GM21576 (cell line): ENCODE measurements at regions not wholly inside any gene's neighbourhood (a gene's known extent, or its start where the extent isn't known, plus 50 kb on each side); places are given as distances from the start of the nearest gene placed in this dataset.
"Not testable (repeated sequence)": the region's sequence is repeated elsewhere in the genome, so short reads cannot be mapped to it uniquely, and the experiment has no call there.

Experiments used
- ATAC-seq: cut with Tn5 transposase; IDR thresholded peaks from one replicate; pipeline ENCODE4 v1.9.1; 2021; ENCODE audit warnings: mild to moderate bottlenecking, moderate library complexity; ENCODE audit not compliant: unreplicated experiment

DNA sequence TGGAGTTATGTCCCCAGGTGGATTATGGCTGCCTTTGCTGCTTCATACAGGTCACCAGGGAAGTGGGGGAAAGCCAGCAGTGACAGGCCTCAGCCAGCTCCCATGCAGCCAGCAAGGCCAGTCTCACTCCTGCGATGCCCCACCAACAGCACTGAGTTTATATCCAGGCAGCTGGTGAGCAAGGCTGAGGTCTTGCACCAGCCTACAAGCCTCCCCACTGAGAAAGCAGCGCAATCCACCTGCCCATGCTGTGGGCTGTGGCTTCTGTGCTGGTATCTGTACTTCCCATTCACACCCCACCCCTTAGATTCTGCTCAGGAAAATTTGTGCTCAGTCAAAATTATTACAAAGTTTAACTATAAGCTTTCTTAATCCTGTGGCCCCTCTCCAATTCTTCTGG, 153.5 kb downstream of the HHIP start:
- ATAC-seq, result no peak

DNA sequence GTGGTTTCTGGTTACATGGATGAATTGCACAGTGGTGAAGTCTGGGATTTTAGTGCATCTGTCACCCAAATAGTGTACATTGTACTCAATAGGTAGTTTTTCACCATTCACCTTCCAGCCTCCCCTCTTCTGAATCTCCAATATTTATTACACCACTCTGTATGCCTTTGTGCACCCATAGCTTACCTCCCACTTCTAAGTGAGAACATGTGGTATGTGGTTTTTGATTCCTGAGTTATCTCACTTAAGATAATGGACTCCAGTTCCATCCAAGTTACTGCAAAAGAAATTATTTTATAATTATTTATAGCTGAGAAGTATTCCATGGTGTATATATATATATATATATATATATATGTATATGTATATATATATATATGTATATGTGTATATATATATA, 155.8 kb downstream of the HHIP start:
- no peak for ATAC-seq

DNA sequence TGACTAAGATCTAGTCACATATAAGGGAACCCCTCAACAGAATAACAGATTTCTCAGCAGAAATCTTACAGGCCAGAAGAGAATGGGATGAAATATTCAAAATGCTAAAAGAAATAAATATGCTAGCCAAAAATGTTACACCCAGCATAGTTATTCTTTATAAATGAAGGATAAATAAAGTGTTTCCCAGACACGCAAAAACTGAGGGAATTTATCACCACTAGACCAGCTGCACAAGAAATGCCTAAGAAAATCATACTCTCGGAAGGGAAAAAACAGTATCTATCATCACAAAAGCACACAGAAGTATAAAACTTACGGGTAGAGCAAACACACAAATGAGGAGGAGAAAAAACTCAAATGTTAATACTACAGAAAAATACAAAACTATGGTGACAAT, 162.1 kb downstream of the HHIP start:
- no peak for ATAC-seq

DNA sequence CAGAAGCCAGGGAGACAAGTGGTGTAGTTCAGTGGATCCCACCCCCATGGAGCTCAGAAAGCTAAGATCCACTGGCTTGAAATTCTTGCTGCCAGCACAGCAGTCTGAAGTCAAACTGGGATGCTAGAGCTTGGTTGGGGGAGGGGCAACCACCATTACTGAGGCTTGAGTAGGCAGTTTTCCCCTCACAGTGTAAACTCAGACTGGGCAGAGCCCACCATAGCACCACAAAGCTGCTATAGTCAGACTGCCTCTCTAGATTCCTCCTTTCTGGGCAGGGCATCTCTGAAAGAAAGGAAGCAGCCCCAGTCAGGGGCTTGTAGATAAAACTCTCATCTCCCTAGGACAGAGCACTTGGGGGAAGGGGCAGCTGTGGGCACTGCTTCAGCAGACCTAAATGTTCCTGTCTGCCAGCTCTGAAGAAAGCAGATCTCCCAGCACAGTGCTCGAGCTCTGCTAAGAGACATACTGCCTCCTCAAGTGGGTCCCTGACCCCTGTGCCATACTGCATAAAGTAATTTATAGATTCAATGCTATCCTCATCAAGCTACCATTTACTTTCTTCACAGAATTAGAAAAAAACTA, 163.2 kb downstream of the HHIP start:
- ATAC-seq, result no peak

DNA sequence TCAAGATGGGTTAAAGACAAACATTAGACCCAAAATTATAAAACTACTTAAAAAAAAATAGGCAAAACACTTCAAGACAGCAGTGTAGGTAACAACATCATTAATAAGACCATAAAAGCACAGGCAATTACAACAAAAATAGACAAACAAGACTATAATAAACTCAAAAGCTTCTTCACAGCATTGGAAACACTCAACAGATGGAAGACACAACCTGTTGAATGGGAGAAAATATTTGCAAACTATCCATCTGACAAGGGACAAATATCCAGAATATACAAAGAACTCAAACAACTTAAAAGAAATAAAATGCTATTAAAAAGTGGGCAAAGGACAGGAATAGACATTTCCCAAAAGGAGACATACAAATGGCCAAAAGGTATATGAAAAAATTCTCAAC, 170.7 kb downstream of the HHIP start:
- ATAC-seq, result no peak

DNA sequence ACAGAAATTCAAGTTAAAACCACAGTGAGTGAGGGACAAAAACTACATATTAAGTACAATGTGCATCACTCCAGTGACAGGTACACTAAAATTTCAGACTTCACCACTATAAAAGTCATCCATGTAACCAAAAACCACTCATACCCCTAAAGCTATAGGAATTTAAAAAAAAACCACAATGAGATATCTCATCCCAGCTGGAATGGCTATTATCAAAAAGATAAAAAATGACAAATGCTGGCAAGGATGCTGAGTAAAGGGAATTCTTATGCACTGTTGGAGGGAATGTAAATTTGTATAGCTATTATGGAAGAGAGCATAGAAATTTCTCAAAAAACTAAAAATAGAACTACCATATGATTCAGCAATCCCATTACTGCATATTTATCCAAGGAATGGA, 171.1 kb downstream of the HHIP start:
- no peak for ATAC-seq

DNA sequence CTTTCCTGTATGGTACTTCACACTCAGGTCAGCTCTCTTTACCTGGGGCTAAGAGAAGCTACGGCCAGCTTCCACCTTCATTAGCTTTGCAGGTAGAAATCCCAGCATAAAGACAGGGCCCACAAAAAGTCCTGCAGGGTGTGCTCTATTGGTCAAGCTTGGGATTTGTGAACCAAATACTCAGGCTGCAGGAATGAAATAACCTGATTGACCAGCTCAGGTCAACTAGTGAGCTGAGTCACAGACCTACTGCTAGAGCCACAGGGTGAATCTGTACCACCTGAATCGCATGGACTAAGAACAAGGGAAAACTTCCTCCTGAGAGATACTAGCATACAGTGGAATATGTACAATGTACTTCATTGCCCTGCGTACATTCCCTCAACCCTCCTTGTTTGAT, 172.2 kb downstream of the HHIP start:
- no peak for ATAC-seq

DNA sequence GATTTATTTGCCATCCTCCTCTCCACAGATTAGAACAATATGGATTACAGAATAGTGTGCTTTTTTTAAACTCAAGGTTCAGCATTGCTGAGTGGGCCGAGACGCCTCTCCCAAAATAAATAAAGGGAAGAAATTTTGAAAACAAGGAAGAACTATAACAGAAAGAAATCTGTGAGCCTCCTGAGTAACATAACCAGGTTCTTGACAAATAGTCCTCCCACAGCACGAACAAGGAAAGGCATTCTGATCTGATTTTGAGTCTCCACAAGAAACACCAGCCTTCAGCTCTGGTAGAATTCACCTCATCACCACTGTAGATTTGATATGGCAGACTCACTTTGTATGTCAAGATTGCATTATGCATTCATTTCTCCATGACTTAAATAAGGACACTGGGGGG, 173.6 kb downstream of the HHIP start:
- ATAC-seq, result no peak

DNA sequence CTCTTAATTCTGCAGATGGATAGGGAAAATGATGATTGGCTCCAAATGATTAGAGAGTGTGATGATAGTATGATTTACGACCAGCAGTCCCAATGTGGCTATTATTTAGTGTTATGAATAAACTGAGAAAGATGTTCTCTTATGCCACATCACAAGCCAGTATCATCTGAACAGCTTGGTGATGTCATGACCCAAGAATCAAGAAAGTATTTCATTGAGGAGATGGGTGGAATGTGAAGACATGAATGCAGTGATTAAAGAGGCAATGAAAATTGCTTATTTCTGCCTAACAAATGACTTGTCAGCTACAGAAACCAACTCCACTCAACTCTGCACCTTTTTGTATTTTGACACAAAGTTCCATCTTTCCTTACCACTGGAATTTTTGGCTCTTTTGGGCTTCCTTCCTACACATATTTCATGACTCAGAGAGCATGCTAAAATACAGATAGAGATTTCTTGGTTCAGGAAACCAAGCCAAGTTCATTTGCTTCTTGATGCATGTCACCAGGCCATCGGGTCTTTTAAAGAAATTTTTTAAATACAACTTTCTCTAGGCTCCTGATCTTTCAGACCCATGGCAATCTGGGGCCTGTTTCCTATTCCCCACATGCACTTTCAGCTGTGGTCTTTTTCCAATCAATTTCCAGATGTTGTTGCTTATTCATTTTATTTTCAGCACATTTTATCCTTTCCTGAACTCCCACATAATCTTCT, 174.2 kb downstream of the HHIP start:
- no peak for ATAC-seq

DNA sequence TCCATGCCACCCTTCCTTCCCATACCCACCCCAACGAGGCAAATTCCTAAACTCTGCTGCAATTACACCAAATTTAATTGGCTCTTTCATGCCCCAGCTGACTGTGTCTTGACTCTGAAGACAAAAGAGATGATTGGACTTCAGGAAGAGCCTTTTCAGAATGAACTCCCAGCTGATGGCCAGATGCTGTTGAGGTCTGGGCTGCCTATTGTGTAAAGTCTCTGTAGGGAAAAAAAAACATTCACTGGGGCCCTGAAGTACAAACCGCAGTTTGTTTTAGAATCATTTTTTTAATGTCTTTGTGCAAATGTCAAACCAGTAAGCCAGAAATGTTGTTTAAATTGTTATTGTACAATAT, 174.8 kb downstream of the HHIP start:
- ATAC-seq, result no peak

DNA sequence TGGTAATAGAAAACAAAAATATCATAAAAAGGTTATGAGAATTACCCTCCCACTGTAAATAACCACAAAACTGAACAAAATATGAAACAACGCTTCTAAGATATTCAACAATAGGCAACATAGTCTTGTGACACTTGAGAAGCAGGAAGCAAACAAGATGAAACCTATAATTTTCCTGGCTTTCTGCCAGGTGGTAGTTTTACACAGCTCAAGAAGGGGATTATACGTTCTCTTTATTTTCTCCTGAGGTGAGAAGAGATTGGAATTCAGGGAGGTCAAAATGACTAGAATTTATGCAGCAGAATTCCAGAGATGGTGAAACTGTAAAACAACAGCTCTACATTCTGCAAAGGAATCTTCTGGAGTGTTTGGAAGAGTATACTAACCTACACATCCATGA, 186.0 kb downstream of the HHIP start:
- no peak for ATAC-seq

DNA sequence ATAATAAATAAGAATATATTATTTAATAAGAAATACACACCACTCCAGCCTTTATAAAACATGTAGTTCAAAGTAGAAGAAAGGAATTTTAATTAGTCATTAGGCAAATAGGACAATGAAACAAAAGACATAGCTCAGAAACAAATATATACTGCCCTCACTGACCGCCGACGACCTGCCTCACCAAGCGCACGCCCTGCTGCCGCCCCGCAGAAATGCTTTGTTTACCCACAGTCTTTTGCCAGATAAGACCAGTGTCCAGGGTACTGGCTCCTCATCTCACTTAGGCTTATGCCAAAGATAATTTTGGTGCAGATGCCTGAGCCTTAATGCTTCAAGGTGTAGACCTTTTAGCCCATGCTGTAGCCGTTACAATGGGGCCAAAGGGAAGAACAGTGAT, 199.5 kb downstream of the HHIP start:
- ATAC-seq, result no peak

DNA sequence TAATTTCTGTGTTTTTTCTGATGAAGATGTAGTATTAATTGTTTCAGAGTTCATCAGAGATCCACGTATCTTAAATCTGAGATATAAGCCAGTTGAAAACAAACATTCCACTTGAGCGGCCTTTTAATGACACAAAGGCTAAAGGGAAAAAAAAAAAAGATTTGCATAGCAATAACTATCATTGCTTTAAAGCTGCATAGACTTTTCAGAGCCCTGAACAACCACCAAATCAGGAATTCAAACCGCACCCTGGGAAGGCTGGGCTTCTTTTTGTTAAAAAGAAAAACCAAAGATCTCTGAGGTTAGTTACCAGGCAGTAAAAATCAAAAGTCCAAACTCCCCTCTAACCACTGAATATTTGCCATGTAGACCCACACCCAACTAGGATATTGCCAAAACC, 206.0 kb downstream of the HHIP start:
- ATAC-seq, result no peak

DNA sequence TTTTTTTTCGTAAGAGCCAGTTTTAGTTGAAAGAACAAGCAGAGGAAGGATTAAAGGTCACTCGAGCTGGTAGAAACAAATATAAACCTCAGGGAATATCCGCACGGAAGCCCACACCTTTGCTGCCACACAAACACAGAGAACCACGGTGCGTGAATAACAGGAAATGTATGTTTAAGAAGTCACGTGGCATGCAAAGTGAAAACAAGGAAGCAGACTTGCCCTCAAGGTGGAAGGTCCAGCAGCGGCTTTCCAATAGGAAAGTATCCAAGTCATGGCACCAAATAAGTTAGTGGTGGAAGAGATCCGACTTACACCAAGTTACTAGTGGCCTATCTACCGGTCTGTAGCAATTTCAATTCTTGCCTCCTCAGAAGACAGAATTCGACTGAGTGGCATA, 215.5 kb downstream of the HHIP start:
- ATAC-seq, result no peak

DNA sequence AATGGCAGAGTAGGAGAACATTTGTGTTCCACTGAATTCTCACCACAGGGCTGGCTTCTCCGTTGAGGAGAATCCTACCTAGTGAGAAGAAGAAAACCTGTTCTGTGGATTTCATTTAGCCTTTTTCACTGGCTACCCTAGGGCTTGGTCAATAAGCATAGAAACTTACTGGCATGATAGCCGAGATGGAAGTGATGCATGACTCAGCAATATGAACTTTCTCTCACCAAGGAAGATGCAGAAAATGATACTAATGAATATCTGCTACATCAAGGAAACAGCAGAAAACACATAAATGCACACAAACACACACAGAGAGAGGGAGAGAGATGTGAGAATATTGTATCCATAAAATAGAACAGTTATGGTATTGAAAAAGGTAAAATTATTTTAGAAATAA, 216.3 kb downstream of the HHIP start:
- ATAC-seq, result no peak

DNA sequence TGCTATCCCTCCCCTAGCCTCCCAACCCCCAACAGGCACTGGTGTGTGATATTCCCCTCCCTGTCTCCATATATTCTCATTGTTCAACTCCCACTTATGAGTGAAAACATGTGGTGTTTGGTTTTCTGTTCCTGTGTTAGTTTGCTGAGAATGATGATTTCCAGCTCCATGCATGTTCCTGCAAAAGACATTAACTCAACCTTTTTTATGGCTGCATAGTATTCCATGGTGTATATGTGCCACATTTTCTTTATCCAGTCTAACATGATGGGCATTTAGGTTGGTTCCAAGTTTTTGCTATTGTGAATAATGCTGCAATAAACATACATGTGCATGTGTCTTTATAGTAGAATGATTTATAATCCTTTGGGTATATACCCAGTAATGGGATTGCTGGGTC, 218.9 kb downstream of the HHIP start:
- ATAC-seq, result not testable (repeated sequence)

DNA sequence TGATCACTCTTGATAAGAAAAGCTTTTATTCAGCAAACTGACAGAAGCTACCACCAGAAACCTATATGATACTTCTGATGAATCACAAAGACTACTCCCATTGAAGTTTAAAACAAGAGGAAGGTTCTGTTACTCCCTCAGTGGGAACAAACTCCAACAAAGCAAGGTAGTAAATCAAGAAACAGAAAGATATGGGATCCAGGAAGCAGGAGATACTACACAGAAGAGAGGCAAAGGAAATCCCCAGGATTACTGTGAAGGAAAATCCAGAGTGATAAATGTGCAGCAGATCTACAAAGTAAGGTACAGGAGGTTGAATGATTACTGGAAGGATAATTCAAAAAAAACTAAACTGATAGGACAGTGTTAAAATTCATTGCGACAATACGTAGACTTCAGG, 222.4 kb downstream of the HHIP start:
- no peak for ATAC-seq

DNA sequence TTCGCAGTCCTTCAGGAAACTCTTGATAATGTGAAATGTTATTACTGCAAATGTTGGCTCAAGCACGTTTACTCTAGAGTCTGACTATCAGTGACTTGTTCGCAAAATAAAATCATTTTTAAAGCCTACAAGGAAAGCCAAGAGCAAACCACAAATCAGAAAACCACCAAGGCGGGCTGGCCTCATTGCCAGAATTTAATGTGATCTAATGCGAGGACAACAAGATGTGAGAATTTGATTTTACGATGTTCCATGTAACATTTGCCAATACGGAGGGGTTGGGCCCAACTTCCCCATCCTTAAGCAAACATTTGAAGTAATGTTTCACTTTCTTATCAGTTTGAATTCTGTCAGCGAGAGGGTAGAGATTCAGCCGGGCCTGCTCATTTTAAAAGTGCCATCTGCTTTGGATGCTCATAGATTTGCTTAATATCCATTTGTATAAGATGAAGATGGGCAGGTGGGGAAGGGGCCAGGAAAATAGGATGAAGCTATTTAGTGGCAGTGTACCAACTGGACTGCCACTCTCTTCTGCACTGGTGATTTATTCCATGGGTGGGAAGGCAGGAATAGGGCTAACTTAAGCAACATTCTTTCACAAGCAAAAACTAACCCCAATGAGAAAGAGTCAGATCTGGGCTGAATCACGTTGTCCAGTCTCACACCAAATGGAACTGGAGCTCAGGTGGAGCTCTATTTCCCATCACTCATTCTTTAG, 225.3 kb downstream of the ANAPC10 start:
- ATAC-seq, result no peak

DNA sequence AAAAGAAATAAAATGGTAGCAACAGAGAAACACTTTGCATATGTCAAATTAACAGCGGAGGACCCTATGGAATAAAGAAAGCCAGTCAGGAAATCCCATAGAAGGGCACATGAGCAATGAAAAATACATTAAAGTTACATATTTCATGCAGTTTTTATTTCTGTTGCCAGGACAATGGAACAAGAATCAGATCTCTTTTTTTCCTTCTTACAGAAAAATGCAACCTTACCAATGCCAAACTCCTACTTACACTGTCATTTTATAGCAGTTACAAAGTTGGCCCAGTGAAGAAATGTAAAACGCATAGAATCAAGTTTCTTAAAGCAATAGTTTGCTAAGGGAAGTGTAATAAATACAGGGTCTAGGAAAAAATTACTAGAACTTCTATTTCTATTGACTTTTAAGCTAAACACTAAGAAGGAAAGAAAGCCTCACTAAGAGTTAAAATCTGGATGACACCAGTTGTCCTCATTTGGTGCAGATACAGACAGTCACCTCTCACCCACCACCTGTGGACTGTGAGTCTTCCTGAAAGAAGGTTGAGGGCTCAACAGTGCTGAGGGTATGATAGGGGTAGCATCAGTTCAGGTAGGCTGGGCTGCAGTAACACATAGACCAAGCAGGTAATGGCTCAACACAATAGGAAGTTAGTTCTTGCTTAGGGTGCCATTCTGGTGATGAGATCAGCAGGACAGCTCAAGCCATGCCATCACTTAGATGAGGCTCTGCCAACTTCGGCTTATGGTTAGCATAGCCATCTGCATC, 224.6 kb downstream of the ANAPC10 start:
- no peak for ATAC-seq

DNA sequence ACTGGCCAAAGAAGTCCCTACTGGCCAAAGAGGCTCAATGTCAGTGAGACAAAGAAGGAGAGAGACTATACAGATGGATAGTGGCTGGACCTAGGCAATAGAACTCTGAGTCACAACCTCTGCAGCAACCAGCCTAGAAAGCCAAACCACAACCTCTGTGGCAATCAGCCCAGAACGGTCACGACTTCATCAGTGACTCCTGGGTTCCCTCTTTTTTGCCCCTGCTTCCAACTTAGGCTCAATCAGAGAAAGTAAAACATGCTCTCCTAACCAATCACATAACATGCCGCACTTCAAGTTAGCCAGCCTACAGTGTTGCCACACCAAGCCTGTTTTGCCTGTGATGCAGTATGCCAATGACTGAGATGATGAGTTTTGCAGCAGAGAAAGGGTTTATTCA, 203.4 kb downstream of the ANAPC10 start:
- ATAC-seq, result no peak

DNA sequence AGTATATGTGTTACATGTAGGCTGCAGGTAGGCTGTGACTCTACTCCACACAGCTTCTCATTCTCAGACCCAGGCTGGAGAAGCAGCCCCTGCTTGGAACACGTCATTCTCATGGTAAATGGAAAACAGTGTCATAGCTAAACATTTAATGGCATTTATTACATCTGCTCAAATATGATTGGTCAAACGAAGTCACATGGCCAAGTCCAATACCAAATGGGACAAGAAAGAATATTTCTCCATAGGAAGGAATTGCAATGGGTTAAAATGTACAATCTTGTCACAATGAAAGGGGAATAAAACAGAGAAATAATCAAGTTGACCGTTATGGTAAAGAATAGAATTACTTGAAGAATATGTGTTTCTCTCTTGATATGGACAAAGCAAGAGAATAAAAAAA, 198.6 kb downstream of the ANAPC10 start:
- ATAC-seq, result no peak

DNA sequence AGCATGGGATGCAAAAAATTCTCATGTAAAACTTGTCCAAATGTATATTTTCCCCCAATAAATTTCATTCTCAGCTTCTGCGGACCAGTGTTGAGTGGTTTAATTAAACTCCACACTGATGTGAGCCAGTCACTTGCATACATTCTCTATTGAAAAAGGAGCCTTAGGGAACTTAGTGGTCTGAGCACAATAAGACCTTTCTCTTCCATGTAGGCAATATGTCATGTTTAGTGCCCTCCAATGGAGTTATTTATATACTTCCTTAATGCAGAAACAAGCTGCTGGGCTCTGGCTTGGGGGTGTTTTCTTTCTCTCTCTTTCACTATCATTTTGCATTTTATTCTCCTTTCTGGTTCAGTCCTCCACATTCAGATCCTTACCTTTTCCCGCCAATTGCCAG, 196.9 kb downstream of the ANAPC10 start:
- ATAC-seq, result no peak
